ENCODE measurements at regions not wholly inside any gene's neighbourhood (a gene's known extent, or its start where the extent isn't known, plus 50 kb on each side); places are given as distances from the start of the nearest gene placed in this dataset.
"Not testable (repeated sequence)": the region's sequence is repeated elsewhere in the genome, so short reads cannot be mapped to it uniquely, and the experiment has no call there.

- DNase-seq, result no peak
These were observed 145.2 kb upstream of the HEY2 start for GRCh38 chr6:125604257-125604656.

GRCh38 chr6:125611573-125612344 is 137.7 kb upstream of the HEY2 start:
- no peak for DNase-seq

GRCh38 chr6:125612345-125612846 is 137.0 kb upstream of the HEY2 start:
- DNase-seq, result no peak

GRCh38 chr6:125618629-125619028 is 130.8 kb upstream of the HEY2 start:
- DNase-seq, result no peak

- DNase-seq, result no peak
These were observed 126.3 kb upstream of the HEY2 start for GRCh38 chr6:125623085-125623484.

- DNase-seq, result no peak
These were observed 118.3 kb upstream of the HEY2 start for GRCh38 chr6:125631165-125631564.

- not testable (repeated sequence) for DNase-seq
These were observed 113.4 kb upstream of the HEY2 start for GRCh38 chr6:125636011-125636410.

GRCh38 chr6:125636671-125637070 is 112.8 kb upstream of the HEY2 start:
- no peak for DNase-seq

GRCh38 chr6:125637207-125637606 is 112.2 kb upstream of the HEY2 start:
- no peak for DNase-seq

- DNase-seq, result no peak
These were observed 109.9 kb upstream of the HEY2 start for GRCh38 chr6:125639466-125640020.

GRCh38 chr6:125640441-125641150 is 108.8 kb upstream of the HEY2 start:
- no peak for DNase-seq

- DNase-seq, result not testable (repeated sequence)
These were observed 105.3 kb upstream of the HEY2 start for GRCh38 chr6:125643967-125644661.

GRCh38 chr6:125647391-125647790 is 102.0 kb upstream of the HEY2 start:
- no peak for DNase-seq

GRCh38 chr6:125653752-125654151 is 95.7 kb upstream of the HEY2 start:
- not testable (repeated sequence) for DNase-seq

GRCh38 chr6:125655511-125655910 is 93.9 kb upstream of the HEY2 start:
- no peak for DNase-seq

GRCh38 chr6:125656287-125656870 is 93.1 kb upstream of the HEY2 start:
- DNase-seq, result no peak

- DNase-seq, result no peak
These were observed 91.3 kb upstream of the HEY2 start for GRCh38 chr6:125658136-125658535.

GRCh38 chr6:125658759-125659431 is 90.5 kb upstream of the HEY2 start:
- no peak for DNase-seq

- DNase-seq, result no peak
These were observed 89.5 kb upstream of the HEY2 start for GRCh38 chr6:125659887-125660286.

GRCh38 chr6:125662296-125662695 is 87.1 kb upstream of the HEY2 start:
- DNase-seq, result no peak

- no peak for DNase-seq
These were observed 84.1 kb upstream of the HEY2 start for GRCh38 chr6:125665295-125665814.

- DNase-seq, result no peak
These were observed 82.1 kb upstream of the HEY2 start for GRCh38 chr6:125667326-125667725.

All from NCI-H510A (cell line).